M059J (cell line): ENCODE measurements at regions not wholly inside any gene's neighbourhood (a gene's known extent, or its start where the extent isn't known, plus 50 kb on each side); places are given as distances from the start of the nearest gene placed in this dataset.
A peak's percentile ranks its signal among the peaks of the same experiment; 100 is the strongest.

ENCODE experiments used
- DNase-seq: peaks from one replicate; pipeline ENCODE4 v3.0.0-alpha.2; 2012; ENCODE audit warnings: low read depth

DNA sequence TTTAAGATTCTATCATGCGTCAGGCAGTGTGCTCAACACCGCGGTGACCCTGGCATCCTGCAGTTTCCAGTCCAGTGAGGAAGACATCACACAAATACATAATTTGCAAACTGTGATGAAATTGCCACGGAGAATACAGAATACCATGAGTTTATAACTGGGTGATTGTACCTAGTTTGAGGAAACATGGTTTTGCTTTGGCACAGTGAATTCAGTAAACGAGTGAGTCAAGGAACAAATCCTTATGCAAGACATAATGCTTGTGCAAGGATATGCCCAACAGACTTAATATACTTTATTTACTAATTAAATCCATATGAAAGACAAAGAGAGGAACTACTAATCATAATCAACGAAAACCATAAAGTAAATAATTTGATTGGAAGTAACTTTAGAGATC lies 311.8 kb upstream of the TMTC1 start:
- no peak for DNase-seq

DNA sequence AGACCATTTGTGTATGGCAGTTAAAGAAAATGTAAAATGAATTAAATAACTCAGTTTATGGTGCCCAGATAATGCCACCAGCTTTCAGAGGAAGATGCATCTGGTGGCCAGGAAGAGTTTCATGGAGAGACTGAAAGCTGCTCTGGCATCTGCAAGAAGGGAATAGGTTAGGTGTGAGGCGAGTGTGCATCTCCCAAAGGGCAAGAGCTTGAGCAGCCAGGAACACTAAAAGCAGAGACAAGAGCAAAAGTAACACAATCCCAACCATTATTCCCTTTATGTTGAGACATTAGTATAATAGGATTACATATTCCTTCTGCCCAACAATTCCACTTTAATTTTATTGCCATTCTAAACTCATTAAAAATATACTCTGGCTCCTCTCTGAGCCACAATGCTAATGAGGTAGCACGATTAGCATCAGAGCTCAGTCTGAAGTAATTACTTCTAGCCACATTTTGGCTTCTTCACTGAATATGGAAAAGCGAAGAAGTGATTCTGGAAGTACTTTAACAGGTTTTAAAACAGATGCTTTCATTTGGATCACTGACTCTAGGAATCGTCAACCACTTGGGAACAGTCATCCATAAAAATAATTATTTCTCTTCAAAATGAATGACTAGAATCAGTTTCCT lies 309.4 kb upstream of the TMTC1 start:
- no peak for DNase-seq

GRCh38 chr12:30090258-30090657 lies 306.5 kb upstream of the TMTC1 start:
- DNase-seq: no peak

- peak; percentile 13 for DNase-seq
Observed at GRCh38 chr12:30088259-30088995, 304.7 kb upstream of the TMTC1 start.

DNA sequence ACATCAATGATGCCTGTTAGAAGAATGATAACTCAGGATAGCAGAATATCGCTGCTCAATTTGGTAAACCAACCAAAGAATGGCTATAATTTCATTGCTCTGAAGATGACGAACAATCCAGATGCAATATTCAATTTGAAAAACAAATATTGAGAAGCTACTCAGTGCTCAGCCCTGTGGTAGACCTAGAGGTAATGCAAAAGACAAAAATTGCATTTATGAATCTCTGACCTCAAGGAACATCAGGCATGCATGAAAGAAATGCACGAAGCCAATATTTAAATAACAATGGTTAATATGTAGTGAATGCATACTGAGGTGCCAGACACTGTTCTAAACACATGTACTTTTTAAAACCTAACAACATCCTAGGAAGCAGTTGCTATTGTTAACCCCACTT lies 298.6 kb upstream of the TMTC1 start:
- no peak for DNase-seq

- no peak for DNase-seq
Observed at GRCh38 chr12:30074916-30075315, 291.2 kb upstream of the TMTC1 start.

DNA sequence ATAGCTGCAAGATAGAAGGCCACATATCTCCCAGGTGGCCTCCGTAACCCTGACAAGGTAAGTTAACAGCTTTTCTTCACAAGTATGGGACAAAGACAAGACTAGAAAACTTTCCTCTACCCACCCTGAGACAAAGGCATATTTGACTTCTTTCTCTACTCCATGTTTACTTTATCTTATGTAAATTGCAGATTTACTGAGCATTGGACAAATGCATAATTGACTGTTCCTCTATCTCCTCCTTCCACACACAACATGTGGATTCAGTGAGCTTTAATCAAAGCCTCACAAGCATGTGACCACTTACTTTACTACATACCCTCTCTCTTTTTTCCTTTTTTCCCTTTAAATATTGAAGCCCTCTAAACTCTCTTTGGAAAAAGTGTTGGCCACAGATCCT lies 289.1 kb upstream of the TMTC1 start:
- no peak for DNase-seq

- no peak for DNase-seq
Observed at GRCh38 chr12:30067146-30067545, 283.4 kb upstream of the TMTC1 start.

- no peak for DNase-seq
Observed at GRCh38 chr12:30064906-30065305, 281.2 kb upstream of the TMTC1 start.

- DNase-seq: no peak
Observed at GRCh38 chr12:30063435-30063945, 279.7 kb upstream of the TMTC1 start.

DNA sequence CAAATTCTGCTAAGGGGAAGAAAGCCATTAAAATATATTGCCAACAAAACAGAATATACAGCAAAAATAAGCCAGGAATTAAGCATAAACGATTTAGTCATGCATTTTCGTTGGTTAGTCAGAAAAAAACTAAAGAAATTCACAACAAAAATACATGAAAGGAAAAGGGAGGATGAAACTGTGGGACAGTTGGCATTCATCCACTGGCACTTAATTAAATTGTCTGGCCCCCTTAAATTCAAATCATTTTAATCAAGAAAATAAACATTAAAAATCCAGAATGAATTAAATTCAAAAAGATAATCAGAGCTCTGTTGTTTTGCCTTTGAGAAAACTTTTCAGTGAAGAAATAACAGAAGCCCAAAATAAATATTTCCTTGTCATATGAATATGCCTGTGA lies 264.6 kb upstream of the TMTC1 start:
- no peak for DNase-seq

DNA sequence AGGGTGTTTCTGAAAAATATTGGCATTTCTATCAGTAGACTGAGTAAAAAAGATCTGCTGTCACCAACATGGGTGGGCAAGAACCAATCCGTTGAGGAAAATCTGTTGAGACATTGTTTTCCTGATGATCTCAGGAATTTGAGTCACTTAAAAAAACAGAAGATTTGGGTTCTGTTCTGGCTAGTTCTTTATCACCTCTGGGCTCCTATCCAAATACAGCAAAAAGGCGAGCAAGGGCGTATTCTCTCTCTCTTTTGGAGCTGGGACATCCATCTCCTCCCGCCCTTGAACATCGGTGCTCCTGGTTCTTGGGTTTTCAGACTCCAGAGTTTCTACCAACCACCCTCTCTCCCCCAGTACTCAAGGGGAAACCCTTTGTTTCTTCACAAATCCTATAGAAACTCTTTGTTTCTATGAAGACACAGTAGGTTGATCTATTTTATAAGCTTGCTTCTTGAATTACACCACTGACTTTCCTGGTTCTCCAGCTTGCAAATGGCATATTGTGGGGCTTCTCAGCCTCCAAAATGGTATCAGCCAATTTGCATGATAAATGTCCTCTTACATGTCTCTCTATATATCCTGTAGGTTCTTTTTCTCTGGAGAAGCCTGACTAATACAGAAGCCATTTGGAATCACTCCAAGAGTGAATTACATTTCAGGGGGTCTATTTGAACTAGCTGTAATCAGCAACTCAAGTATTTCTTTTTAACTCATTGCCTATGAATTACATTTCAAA lies 263.9 kb upstream of the TMTC1 start:
- peak; percentile 55 for DNase-seq

DNA sequence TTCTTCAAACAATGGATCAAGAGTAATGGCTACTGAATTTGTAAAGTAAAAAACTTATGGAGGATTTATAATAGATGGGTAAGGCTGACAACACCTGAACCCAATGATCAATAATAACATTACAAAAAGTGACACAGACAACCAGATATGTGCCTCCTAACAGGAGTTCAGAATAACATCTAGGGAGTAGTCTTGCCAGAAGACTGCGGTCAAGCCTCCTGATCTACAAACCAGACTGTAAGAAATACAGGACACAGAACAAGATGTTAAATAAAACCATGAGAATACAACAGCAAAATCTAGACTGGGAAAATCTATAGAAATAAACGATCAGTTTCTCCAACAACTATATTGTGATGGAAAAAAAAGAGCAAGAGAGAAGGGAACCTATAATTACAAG lies 262.6 kb upstream of the TMTC1 start:
- peak; percentile 48 for DNase-seq

GRCh38 chr12:30045171-30045570 lies 261.4 kb upstream of the TMTC1 start:
- DNase-seq: no peak

DNA sequence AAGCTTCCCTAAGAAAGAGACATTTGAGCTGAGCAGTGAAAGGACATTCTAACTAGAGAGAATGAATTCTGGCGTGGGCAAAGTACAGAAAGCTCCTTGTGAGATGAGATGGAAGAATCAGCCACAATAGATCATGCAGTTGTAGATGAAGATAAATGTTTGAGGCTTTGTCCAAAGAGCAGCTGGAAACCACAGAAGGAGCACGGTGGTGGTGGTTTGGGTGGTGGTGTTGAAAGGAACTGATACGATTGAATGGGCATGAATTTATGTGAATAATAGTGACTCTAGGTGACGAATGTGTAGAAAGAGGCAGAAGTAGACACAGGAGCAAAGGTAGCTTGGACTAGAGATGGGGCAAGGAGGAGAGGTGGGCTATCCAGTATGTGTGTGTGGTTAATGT lies 260.5 kb upstream of the TMTC1 start:
- no peak for DNase-seq

- peak; percentile 37 for DNase-seq
Observed at GRCh38 chr12:30043151-30043847, 259.6 kb upstream of the TMTC1 start.

DNA sequence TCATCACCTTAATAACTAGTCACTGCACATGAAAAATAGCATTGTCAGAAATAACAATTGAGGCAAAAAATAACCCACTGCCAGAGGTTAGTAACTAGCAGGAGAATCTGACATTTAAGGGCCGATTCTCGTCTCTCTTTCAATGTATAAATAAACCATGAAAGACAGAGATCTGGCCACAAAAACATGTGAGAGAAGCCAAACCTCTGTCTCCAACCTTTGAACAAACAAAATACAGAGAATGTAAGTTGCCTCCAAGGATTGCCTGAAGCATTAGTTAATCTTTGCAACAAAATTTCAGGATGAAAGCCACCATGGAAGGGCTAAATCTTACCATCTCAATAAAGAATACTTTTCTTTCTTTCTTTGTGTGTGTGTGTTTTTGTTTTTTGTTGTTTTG lies 257.4 kb upstream of the TMTC1 start:
- DNase-seq: no peak

- no peak for DNase-seq
Observed at GRCh38 chr12:30030693-30031374, 247.1 kb upstream of the TMTC1 start.

DNA sequence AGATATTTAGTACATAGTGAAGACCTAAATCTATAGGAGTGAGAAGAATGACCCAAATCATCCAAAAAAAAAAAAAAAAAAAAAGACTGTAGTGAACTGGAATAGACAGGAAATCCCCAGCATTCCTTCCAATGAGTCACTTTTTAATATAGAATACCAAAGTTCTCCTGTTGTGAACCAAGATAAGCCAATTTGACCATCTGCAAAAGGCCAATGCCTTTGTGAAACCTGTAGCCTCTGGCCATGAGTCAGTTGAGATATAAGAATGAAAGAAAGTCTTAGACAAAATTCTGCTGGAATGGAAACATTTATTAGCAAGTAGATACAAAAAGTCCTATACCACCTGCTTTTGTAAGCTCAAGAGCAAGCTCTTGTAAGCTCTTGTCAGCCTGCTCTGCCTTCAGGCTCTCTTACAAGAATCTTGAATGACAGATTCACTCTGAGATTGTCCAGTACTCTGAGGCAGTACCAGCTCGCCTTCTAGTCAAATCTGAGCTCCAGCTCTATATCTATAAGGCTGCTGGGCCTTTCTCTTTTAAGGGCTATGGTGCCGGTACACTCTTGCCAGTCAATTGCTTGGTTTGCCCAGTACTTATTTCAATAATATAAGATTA lies 243.0 kb upstream of the TMTC1 start:
- peak; percentile 89 for DNase-seq

GRCh38 chr12:30025317-30025716 lies 241.6 kb upstream of the TMTC1 start:
- DNase-seq: no peak

- no peak for DNase-seq
Observed at GRCh38 chr12:30023186-30023585, 239.4 kb upstream of the TMTC1 start.
